UCSD-AML1 (cell line): ENCODE measurements at regions not wholly inside any gene's neighbourhood (a gene's known extent, or its start where the extent isn't known, plus 50 kb on each side); places are given as distances from the start of the nearest gene placed in this dataset.

Experiments used
- DNase-seq: peaks from one replicate; lab custom pipeline; 2025; ENCODE audit not compliant: unreplicated experiment; lab: John Stamatoyannopoulos, UW

DNA sequence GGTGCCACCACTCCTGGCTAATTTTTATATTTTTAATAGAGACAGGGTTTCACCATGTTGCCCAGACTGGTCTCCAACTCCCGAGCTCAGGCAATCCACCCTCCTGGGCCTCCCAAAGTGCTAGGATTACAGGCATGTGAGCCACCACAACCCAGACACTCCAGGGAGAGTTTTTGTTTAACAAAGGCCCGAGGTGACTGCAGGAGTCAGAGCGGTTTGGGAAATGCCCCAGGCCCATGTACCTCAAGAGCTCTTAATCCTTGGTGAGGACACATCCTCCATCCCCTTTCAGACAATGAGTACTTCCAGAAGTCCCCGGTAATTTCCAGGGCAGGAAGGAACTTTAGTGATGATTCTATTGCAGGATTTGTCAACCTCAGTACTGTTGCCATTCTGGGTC lies 176.0 kb downstream of the ESRRB start:
- no peak for DNase-seq

DNA sequence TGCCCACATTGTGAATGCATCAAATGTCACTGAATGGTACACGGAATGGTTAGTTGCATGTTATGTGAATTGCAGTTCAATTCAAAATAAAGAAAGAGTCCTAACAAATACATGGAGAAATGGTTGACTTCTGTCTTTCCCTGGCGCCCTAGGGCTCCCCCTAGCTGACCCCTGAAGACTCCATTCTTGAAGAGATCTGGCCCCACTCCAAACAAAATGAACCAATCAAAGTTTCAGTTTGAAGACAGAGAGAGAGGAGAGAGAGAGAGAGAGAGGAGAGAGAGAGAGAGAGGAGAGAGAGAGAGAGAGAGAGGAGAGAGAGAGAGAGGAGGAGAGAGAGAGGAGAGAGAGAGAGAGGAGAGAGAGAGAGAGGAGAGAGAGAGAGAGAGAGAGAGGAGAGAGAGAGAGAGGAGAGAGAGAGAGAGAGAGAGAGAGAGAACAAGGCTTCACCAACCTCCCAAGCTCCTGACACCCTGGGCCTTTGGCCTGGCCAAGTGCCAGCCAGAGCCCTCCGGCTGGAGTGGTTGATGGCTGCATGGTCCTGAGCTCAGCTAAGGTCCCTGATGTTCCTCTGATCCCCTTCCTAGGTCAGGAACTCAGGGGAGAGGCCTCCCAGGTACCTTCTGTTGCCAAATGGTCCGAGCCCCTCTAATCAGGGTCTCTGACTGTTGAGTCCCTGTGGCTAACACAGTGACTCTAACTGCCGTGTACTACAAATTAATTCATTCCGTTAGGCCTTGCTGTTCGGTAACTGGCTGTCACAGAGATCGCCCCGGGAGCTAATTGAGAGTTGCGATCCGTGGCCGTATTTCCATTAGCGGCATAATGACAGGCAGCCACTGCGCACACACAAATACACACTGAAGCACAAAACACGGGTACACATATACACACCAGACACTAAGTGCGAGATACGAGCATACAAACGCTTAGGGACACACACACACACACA lies 188.8 kb downstream of the ESRRB start:
- no peak for DNase-seq

DNA sequence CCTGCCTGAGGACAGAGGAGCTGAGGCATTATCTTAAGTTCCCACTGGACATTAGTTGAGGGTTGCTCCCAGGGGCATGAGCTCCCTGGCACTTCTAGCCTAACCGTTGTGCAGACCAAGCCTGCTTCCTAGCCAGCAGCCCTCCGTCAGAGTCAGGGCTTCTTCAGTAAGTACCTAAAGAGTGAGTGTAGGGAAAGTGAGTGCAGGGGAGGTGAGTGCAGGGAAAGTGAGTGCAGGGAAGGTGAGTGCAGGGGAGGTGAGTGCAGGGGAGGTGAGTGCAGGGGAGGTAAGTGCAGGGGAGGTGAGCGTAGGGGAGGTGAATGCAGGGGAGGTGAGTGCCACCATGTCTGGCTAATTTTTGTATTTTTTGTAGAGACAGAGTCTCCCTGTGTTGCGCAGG lies 190.5 kb downstream of the ESRRB start:
- DNase-seq: no peak

- no peak for DNase-seq
These were observed 186.7 kb upstream of the VASH1 start for GRCh38 chr14:76574416-76575095.

DNA sequence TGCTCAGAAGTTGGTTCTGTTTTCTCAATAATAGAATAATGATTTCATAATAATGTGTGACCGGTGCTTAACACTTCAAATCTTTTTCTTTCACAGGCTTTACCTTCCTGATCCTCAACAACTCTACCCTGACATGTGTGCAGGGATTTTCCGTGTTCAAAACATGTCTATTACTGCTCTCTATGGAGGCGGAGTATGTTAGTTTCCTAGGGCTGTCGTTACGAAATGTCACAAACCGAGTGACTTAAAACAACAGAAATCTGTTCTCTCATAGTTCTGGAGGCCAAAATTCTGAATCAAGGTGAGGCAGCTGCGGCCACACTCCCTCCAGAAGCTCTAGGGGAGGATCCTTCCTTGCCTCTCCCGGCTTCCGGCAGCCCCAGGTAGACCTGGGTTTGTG lies 186.2 kb upstream of the VASH1 start:
- DNase-seq: no peak

DNA sequence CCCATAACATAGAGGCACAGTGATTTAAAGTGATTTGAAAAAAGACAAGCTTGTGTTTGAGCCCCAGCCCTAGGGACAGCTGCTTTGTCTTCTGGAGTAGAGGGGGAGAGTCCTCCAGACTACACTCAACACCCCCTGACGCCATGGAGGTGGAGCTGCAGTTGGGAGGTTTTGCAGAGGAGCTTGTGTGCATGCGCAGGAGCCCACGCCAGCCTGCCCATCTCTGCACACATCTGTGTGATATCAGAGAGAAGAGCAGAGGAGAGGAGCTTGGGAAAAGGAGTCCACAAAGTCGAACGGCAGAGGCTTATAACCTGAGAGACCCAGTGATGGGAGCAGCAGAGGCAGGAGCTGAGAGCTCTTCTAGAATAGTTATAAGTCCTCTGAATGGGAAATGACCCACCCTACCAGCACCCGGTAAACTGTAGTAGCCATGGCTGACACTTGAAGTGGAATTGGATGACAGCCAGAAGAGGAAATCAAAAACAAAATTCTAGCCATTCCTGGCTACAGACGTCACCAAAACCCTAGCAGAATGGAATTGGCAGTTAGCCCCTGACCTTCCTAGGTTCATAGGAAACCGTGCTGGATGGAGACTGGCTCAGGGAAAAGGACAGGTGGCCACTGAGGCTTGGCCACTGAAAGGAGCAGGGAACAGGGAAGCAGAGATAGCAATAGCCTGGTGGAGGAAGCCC lies 185.1 kb upstream of the VASH1 start:
- DNase-seq: no peak

GRCh38 chr14:76577090-76577489 lies 184.2 kb upstream of the VASH1 start:
- no peak for DNase-seq

DNA sequence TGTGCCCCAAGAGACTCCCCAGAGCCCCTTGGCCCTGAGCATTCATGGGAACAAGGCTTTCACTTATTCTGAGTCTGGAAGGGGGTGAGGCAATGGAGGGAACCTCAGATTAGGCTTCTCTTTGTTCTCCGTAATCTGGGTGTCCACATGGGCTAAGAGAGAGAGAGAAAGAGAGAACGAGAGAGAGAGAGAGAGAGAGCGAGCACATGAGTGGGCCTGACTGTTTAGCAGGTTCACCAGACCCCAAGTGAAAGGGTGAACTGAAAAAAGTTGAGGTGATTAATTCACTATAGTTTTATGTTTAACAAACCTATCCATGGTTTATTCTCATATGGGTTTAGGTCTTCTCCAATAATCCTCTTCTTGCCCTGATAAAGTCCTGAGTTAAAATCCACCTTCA lies 183.4 kb upstream of the VASH1 start:
- DNase-seq: no peak

DNA sequence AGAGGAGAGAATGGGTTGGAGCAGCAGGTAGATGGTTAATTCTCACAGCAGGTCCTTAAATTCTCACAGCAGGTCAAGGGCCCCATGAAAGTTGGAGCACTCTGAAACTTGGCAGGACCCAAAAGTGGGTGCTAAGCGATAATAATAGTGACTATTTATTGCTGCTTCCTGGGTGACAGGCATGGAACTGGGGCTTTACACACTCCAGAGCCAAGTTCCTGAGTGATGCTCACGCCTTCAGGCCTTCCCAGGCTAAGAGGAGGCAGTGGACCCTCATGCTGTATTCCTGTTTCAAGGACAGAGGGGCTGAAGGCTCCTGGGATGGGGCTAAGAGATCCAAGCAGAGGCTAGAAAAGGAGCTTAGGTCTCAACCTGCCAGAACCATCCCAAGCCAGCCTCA lies 180.9 kb upstream of the VASH1 start:
- DNase-seq: no peak

DNA sequence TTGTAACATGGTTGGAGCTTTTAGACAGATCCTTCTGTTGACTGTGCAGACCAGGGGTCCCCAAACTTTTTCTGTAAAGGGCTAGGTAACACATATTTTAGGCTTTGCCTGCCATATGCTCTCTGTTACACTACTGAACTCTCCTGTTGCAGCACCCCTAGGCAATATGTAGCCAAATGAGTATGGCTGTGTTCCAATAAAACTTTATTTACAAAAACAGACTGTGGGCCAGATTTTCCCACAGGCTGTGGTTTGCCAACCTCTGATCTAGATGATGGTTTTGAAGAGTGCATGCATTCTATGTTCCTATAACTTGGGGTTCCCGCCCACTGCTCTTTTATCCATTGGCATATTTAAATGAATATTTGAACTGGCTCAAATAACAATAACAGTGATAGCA lies 180.3 kb upstream of the VASH1 start:
- no peak for DNase-seq

DNA sequence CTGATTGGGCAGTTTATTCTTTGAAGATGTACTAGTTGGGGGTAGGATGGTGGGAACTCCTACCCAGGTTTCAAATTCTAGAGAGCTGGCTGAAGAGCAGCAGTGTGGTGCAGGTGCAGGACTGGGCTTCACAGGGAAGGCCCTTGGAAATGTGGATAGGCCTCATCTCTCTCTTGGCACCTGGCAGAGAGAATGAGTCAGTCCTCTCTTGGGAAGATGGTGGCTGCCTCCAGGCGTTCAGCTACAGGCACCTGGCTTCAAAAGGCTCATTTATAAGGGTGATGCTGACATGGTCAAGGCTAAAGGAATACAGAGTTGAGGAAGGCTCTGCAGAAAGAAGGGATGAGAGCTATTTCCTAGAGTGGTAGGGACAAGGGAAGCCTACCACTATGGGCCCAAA lies 179.7 kb upstream of the VASH1 start:
- DNase-seq: no peak

- no peak for DNase-seq
These were observed 178.8 kb upstream of the VASH1 start for GRCh38 chr14:76582447-76582846.

DNA sequence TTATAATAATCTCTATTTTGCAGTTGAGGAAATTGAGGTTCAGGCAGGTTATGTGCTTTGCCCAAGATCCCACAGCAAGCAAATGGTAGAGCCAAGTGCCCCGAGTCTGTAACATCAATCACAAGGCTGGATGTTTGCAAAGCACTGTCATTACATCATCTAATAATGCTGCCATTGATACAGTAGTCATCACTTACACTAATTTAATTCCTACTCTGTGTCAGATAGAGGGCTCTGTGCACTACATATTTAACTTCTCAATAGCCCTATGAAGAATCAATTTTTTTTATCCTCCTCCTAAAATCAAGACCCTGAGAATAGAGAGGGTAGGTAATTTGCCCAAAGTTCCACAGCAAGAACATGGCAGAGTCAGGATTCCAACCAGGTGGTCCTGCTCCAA lies 178.1 kb upstream of the VASH1 start:
- DNase-seq: no peak

DNA sequence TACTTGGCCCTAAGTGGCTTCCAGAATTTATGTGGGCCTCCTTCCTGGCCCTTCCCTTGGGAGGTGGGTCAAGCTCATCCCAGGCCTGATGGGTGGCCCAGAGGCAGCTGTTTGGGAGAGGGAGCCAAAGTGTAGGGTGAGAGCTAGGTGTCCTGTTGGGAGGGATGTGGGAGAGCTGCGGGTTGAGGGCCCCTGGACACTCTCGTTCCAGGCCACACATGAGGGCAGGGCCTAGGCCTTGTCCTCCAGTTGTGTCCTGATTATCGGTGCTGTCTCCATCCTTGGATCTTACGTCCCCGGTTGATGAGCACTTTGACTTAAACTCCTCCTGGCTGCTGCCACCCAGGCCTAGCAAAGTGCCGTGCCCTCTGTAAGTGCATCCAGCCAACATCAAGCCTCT lies 177.5 kb upstream of the VASH1 start:
- DNase-seq: no peak

DNA sequence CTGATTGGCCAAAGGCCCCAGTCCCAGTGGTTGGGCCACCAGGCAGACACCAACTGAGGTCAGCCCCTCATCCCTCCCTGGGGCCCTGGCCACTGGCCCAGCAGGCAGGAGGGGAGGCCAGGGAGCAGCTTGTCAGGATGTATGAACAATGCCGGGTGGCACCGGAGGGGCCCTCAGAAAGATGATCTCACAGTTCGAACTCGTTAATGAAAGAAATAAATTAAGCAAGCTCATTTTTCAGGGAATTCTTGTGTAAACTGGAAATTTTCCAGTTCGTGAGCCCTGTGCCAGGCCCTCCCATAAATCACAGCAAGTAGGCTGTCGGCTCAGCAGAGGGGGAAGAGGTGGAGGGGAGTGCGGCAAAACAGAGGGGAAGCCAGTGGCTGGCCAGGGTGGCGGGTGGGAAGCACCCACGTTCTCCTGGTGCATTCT lies 177.0 kb upstream of the VASH1 start:
- no peak for DNase-seq

DNA sequence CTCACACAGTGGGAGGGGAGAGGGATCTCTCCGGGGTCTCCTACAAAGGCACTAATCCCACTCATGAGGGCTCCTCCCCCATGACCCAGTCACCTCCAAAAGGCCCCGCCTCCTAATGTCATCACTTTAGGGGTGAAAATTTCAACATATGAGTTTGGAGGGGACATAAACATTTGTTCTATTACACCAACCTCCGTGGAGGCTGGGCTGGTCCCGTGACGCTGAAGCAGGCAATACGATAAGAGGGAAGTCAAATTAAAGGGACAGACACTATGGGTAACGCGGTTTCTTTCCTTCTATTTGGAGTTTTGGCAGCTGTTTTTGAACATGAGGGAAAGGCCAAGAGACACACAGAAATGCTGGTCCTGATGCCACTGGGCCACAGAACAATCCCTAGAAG lies 175.7 kb upstream of the VASH1 start:
- no peak for DNase-seq

DNA sequence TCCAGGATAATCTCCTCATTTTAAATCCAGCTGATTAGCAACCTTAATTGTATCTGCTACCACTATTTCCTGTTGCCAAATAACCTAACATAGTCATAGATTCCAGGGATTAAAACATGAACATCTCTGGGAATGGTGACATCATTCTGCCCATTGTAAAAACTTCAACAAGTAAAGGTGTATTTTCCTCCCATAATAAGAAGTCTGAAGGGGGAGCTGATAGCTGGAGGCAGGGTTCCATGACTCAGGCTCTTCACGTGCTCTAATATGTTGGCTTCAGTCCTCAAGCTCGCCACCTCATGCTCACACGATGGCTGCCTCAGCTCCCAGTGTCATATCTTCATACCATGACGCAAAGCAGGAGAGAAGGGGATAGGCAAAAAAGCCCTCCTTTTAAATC lies 172.0 kb upstream of the VASH1 start:
- no peak for DNase-seq

- no peak for DNase-seq
These were observed 170.0 kb upstream of the VASH1 start for GRCh38 chr14:76591266-76591665.

DNA sequence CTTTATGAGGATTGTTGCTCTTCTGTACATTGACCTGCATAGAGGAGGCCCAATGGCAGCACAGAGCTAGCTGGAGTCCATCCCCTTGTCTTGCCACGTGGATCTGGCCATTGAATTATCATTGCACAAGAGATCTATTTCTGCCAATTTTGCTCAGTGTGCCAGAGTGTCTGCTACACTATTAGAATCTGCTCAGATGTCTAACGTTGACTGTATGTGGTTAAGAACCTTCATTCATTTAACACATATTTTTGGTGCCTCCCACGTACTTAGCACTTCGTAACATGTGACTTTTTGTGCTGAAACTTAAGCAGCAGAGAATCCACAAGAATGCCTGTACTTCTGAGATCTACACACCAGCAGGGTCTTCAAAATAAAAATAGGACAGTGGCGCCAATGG lies 166.0 kb upstream of the VASH1 start:
- no peak for DNase-seq

GRCh38 chr14:76597387-76597786 lies 163.9 kb upstream of the VASH1 start:
- no peak for DNase-seq

- no peak for DNase-seq
These were observed 162.1 kb upstream of the VASH1 start for GRCh38 chr14:76599141-76599540.
